ENCODE measurements at regions not wholly inside any gene's neighbourhood (a gene's known extent, or its start where the extent isn't known, plus 50 kb on each side); places are given as distances from the start of the nearest gene placed in this dataset.

GRCh38 chr2:220674033-220674432 is 898.1 kb downstream of the EPHA4 start:
- no peak for DNase-seq

- no peak for DNase-seq
Measured at GRCh38 chr2:220676695-220677094, 895.4 kb downstream of the EPHA4 start.

GRCh38 chr2:220678943-220679342 is 893.2 kb downstream of the EPHA4 start:
- no peak for DNase-seq

- no peak for DNase-seq
Measured at GRCh38 chr2:220682616-220683015, 889.5 kb downstream of the EPHA4 start.

- DNase-seq = no peak
Measured at GRCh38 chr2:220684099-220684498, 888.0 kb downstream of the EPHA4 start.

GRCh38 chr2:220687231-220687843 is 884.8 kb downstream of the EPHA4 start:
- peak; percentile 37 to 66 for DNase-seq

- no peak for DNase-seq
Measured at GRCh38 chr2:220695397-220696279, 876.5 kb downstream of the EPHA4 start.

GRCh38 chr2:220696280-220696669 is 875.8 kb downstream of the EPHA4 start:
- no peak for DNase-seq

- no peak for DNase-seq
Measured at GRCh38 chr2:220697011-220697410, 875.1 kb downstream of the EPHA4 start.

- DNase-seq = no peak
Measured at GRCh38 chr2:220701115-220701514, 871.0 kb downstream of the EPHA4 start.

GRCh38 chr2:220703279-220703678 is 868.8 kb downstream of the EPHA4 start:
- no peak for DNase-seq

- no peak for DNase-seq
Measured at GRCh38 chr2:220704081-220704480, 868.0 kb downstream of the EPHA4 start.

GRCh38 chr2:220704810-220705209 is 867.3 kb downstream of the EPHA4 start:
- DNase-seq = no peak

- DNase-seq = no peak
Measured at GRCh38 chr2:220705678-220706077, 866.4 kb downstream of the EPHA4 start.

GRCh38 chr2:220707261-220707660 is 864.8 kb downstream of the EPHA4 start:
- no peak for DNase-seq

- DNase-seq = no peak
Measured at GRCh38 chr2:220708366-220708765, 863.7 kb downstream of the EPHA4 start.

- no peak for DNase-seq
Measured at GRCh38 chr2:220717283-220717682, 854.8 kb downstream of the EPHA4 start.

GRCh38 chr2:220736778-220737177 is 835.3 kb downstream of the EPHA4 start:
- no peak for DNase-seq

- DNase-seq = no peak
Measured at GRCh38 chr2:220743203-220743602, 828.9 kb downstream of the EPHA4 start.

- DNase-seq = no peak
Measured at GRCh38 chr2:220744861-220745260, 827.2 kb downstream of the EPHA4 start.

GRCh38 chr2:220745682-220746081 is 826.4 kb downstream of the EPHA4 start:
- no peak for DNase-seq

GRCh38 chr2:220747736-220748135 is 824.4 kb downstream of the EPHA4 start:
- no peak for DNase-seq

- no peak for DNase-seq
Measured at GRCh38 chr2:220748875-220749479, 823.1 kb downstream of the EPHA4 start.

GRCh38 chr2:220753486-220753885 is 818.6 kb downstream of the EPHA4 start:
- no peak for DNase-seq

Measured in CD4-positive, alpha-beta T cell treated with Interferon alpha-2 for 1 hour (primary cell).